Fibroblast of the aortic adventitia (primary cell): ENCODE measurements at regions not wholly inside any gene's neighbourhood (a gene's known extent, or its start where the extent isn't known, plus 50 kb on each side); places are given as distances from the start of the nearest gene placed in this dataset.

Experiments
- DNase-seq: peaks from one replicate; pipeline ENCODE4 v3.0.0-alpha.2; 2010; ENCODE audit warnings: low read depth
- H3K4me3 ChIP-seq: 2 replicates; pipeline ENCODE4 v1.5.1; 2011; ENCODE audit warnings: low read depth, mild to moderate bottlenecking, control low read depth, low read length, moderate library complexity
- TF ChIP-seq, protein P1 (sequence below): IDR thresholded peaks from 2 replicates; pipeline ENCODE4 v1.5.1; 2011; ENCODE audit warnings: mild to moderate bottlenecking, low read length, control low read depth, inconsistent platforms; ENCODE audit not compliant: insufficient read depth

DNA sequence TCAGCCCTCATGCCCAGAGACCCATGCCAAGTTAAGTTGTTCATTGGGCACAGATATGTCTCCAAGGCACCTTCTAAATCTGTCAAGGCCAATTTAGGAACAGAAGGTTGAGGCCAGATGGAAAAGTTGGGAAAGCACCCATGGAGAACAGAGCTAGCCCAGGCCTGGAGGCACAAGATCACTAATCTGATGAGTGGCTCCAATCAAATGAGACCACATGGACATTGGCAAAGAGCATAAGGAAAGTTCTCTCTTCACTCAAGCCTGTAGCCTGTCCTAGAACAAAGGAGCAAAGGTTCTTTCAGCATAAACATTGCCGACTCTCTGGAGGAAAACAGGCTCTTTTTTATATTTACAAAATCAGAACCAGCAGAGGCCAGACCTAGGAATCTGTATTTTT is 154.8 kb downstream of the RNF152 start:
- DNase-seq: no peak
- H3K4me3 ChIP-seq: no peak overlapping the region
- TF ChIP-seq, protein P1, sequence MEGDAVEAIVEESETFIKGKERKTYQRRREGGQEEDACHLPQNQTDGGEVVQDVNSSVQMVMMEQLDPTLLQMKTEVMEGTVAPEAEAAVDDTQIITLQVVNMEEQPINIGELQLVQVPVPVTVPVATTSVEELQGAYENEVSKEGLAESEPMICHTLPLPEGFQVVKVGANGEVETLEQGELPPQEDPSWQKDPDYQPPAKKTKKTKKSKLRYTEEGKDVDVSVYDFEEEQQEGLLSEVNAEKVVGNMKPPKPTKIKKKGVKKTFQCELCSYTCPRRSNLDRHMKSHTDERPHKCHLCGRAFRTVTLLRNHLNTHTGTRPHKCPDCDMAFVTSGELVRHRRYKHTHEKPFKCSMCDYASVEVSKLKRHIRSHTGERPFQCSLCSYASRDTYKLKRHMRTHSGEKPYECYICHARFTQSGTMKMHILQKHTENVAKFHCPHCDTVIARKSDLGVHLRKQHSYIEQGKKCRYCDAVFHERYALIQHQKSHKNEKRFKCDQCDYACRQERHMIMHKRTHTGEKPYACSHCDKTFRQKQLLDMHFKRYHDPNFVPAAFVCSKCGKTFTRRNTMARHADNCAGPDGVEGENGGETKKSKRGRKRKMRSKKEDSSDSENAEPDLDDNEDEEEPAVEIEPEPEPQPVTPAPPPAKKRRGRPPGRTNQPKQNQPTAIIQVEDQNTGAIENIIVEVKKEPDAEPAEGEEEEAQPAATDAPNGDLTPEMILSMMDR: no peak

DNA sequence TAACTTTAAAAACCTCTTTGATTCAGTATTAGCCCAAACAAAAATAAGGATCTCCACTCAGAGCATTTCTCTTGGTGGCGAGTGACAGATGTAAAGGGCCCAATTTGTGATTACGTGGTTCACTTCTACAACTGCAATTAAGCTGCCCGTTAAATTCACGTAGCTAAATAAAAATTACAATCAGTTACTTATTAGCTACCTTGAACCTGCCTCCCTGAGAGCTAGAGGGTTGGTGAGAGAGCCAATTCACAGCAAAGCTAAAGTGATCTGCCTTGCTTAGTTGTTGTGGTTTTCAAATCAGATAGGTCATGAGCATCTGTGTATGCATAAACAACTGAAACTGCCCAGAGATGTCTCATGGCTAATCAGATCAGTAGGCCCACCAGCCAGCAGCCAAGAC is 156.7 kb downstream of the RNF152 start:
- H3K4me3 ChIP-seq: no peak overlapping the region
- TF ChIP-seq, protein P1: no peak
- no peak for DNase-seq

DNA sequence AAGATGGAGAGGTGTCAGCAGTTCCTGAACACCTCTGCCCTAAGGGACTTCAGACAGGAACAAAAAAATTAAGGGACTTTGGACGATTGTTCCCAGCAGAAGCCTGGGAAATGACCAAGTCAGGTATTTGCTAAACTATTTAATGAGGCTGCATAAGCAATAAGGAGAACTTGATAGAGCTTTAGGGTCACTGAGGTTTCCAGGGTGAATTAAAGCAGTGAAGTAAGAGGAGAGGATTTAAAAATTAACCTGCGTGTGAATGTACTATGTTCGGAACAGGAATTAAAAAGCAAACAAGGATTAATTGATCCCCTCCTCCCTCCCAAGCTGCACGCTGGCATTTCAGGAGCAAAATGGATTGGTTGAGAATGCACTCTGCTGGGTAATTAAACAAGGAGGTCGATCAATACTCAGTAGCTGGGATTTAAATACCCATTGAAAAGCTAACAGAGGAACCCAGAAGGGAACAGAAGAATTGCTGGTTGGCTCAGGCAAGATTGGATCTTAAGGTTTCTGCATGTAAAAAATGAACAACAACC is 157.2 kb downstream of the RNF152 start:
- TF ChIP-seq, protein P1: no peak
- no peak for DNase-seq
- no peak overlapping the region for H3K4me3 ChIP-seq

DNA sequence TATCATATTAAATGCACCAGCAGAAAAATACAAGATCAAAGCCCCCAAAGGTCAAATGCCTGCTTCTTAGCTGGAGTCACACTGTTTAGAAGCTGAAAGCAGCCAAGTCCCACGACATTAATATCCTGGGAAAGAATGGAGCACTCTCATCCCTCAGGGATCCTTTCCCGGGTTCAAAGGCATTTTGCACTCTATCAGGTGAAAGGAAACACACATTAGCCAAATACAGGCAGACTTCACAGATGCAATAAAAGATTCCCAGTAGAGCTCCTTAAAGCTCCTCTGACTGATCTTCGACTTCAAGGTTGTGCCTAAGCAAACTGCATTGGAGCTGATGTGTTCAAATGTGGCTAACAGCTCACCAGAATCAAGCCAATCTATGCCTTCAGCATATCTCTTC is 158.4 kb downstream of the RNF152 start:
- DNase-seq: no peak
- TF ChIP-seq, protein P1: no peak
- no peak overlapping the region for H3K4me3 ChIP-seq

DNA sequence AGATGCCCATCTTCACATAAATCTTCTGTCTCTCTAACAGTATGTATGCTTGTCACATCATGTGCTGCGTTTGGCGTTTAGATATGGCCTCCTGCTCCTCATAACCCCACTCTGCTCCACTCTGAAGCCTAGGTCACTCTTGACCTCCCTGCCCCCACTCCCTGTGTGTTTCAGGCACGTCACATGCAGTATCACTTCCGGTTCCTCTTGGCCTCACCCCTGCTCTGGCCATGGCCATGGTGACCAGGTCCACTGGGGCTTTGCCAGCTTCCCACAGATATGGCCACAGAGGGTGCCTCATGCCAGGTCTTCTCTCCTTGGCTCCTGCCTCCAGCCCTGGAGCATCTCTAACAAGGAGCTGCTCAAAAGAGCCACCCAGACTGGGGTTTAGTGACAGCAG is 160.0 kb downstream of the RNF152 start:
- no peak for DNase-seq
- no peak overlapping the region for H3K4me3 ChIP-seq
- TF ChIP-seq, protein P1: no peak

DNA sequence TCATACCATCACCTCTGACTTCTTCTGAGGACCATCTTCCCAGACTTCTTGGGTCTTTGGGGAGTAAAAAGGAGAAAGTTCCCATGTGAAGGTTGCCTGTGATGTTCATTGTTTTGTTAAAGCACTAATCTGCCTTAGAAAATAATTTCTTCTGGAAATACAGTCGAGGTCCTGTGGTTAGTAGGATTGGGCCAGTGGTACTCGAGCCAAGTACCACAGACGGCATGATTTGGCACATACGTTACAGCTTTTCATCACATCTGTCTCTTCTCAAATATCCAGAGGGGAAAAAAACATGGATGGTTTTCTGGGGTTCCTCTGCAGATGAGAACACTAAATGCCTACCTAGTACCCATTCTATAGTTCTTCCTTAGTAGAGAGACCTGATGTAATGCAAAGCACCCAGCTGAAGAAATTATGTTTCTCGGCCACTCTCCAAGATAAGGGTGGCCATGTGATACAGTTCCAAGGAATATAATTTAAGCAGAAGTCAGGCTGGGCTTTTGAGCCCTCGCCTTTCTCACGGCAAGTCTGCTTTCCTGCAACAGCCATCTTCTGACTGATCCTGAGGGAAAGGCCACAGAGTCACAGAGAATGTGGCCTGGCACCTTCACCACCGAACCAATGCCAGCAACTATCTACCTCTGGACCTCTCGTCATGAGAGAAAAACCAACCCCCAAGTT is 161.0 kb downstream of the RNF152 start:
- TF ChIP-seq, protein P1: no peak
- peak; percentile 87 for DNase-seq
- no peak overlapping the region for H3K4me3 ChIP-seq

DNA sequence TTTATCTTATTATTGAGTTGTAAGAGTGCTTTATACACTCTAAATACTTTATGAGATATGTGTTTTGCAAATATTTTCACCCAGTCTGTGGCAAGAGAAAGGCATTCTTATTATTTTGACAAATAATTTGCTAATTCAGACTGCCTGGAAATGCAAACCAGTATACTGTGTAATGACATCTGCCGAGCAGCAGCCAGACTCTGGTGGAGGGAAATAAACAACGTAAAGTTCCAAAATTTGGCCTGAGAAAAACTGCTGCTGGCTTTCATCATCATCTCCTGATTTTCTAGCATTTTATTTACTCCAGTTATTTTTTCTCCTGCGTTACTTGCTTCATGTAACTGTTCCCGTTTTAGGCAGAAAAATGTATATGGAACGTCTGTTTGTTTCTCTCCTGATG is 161.6 kb downstream of the RNF152 start:
- TF ChIP-seq, protein P1: no peak
- DNase-seq: peak; percentile 49

More for the DNA sequence above, 161.6 kb downstream of the RNF152 start:
- H3K4me3 ChIP-seq: no peak overlapping the region
